ENCODE measurements at regions not wholly inside any gene's neighbourhood (a gene's known extent, or its start where the extent isn't known, plus 50 kb on each side); places are given as distances from the start of the nearest gene placed in this dataset.

DNA sequence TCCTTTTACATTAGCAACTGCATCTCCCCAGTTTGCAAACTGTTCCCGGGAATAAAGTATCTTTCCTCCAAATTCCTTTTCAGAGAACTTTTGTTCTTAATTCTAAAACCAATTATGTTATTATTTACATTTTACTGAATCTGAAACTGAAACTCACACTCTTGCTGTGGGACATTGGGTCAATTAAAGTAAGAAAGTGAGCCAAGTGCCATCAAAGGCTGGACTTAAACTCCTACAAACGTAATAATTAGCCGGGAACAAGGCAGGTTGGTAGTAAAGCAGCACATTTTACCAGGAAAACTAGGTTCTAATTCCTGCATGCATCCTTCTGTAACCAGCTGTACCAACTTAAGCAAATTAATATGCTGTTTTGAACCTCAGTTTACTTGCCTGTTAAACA is 328.2 kb upstream of the ZNF462 start:
- H2AFZ ChIP-seq (ENCODE audit: low read length) = no peak overlapping the region
- H3K4ac ChIP-seq (ENCODE audit: low read depth, low read length) = no peak overlapping the region
- no peaks in the 10 kb centered on the region for H3K27me3 Mint-ChIP-seq (ENCODE audit: low read depth)
- no peaks in the 10 kb centered on the region; the same call in 1 of the 2 replicates for H3K4me1 ChIP-seq (ENCODE audit: insufficient read depth, low read length)
- H2BK20ac ChIP-seq (ENCODE audit: low read depth, low read length, poor library complexity, severe bottlenecking) = no peak overlapping the region
- no peak overlapping the region for H3K23ac ChIP-seq (ENCODE audit: insufficient read length, low read depth, low read length)
- no peak overlapping the region for H3K56ac ChIP-seq (ENCODE audit: insufficient read length, low read depth, low read length)
- H3K27ac ChIP-seq (ENCODE audit: insufficient read length, low read depth, low read length) = no peak overlapping the region
- no peaks in the 10 kb centered on the region for H3K9me3 ChIP-seq (ENCODE audit: control insufficient read depth, low read depth, low read length)
- H4K91ac ChIP-seq (ENCODE audit: insufficient read length, low read depth, low read length) = no peak overlapping the region
- no peak overlapping the region for H2BK12ac ChIP-seq (ENCODE audit: insufficient read length, low read depth, low read length)
- no peaks in the 10 kb centered on the region for H3K23me2 ChIP-seq (ENCODE audit: insufficient read length, low read depth, low read length, poor library complexity, severe bottlenecking)
- TF ChIP-seq, protein P1, sequence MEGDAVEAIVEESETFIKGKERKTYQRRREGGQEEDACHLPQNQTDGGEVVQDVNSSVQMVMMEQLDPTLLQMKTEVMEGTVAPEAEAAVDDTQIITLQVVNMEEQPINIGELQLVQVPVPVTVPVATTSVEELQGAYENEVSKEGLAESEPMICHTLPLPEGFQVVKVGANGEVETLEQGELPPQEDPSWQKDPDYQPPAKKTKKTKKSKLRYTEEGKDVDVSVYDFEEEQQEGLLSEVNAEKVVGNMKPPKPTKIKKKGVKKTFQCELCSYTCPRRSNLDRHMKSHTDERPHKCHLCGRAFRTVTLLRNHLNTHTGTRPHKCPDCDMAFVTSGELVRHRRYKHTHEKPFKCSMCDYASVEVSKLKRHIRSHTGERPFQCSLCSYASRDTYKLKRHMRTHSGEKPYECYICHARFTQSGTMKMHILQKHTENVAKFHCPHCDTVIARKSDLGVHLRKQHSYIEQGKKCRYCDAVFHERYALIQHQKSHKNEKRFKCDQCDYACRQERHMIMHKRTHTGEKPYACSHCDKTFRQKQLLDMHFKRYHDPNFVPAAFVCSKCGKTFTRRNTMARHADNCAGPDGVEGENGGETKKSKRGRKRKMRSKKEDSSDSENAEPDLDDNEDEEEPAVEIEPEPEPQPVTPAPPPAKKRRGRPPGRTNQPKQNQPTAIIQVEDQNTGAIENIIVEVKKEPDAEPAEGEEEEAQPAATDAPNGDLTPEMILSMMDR (conservative IDR thresholded peaks at IDR 0.05) = no peak
- no peaks in the 10 kb centered on the region for H3K79me1 ChIP-seq (ENCODE audit: insufficient read depth, low read depth, low read length, poor library complexity, severe bottlenecking)
- no peak overlapping the region for H2AK5ac ChIP-seq (ENCODE audit: insufficient read length, low read length)
- H3T11ph ChIP-seq (ENCODE audit: low read length) = no peak overlapping the region
- no peak overlapping the region for H3K27ac Mint-ChIP-seq
- H3K4me3 Mint-ChIP-seq = no peak overlapping the region
- H2BK120ac ChIP-seq (ENCODE audit: low read depth, low read length, poor library complexity, severe bottlenecking) = no peak overlapping the region
- WGBS (ENCODE audit: extremely low coverage, insufficient read length, low lambda C conversion rate) = no CpG with 5 or more reads among the region's 3 CpGs
- no peak overlapping the region for H3K9ac ChIP-seq (ENCODE audit: extremely low read depth, insufficient read length, low read length)
- no peaks in the 10 kb centered on the region for H3K79me2 ChIP-seq (ENCODE audit: insufficient read depth, low read length)
- no peak overlapping the region for H4K5ac ChIP-seq (ENCODE audit: insufficient read length, low read depth, low read length)
- DNase-seq = no peak
- no peak overlapping the region for H2BK15ac ChIP-seq (ENCODE audit: low read depth, low read length)
- no peaks in the 10 kb centered on the region for H3K36me3 Mint-ChIP-seq (ENCODE audit: insufficient read depth in 1 of 3, low read depth in 3 of 3)
- H3K4me1 Mint-ChIP-seq = peaks cover 4 to 5% of the 10 kb centered on the region in 2 experiments
- H3K9me3 Mint-ChIP-seq = no peaks in the 10 kb centered on the region
- H3K18ac ChIP-seq (ENCODE audit: insufficient read length, low read depth, low read length) = no peak overlapping the region
- no peak overlapping the region for H2BK5ac ChIP-seq (ENCODE audit: insufficient read length, low read length)
- no peak overlapping the region for H3K4me2 ChIP-seq (ENCODE audit: insufficient read depth, insufficient read length, low read length)
- H4K20me1 ChIP-seq (ENCODE audit: control insufficient read depth, insufficient read depth, insufficient read length) = no peaks in the 10 kb centered on the region
- H3K14ac ChIP-seq (ENCODE audit: insufficient read depth, low read length) = no peak overlapping the region
- no peak overlapping the region for H4K8ac ChIP-seq (replicated peaks; ENCODE audit: insufficient read length, low read depth, low read length)
- H3K27me3 ChIP-seq (ENCODE audit: insufficient read depth, low read length) = no peaks in the 10 kb centered on the region

Measured in H9 (cell line).